RWPE2 (cell line): ENCODE measurements at regions not wholly inside any gene's neighbourhood (a gene's known extent, or its start where the extent isn't known, plus 50 kb on each side); places are given as distances from the start of the nearest gene placed in this dataset.

Source experiments
- ATAC-seq: fragments of 200-7000 bp; cut with Tn5 transposase; 3 replicates; pipeline ENCODE4 v1.9.1; 2021; ENCODE audit warnings: low read depth
- DNase-seq: peaks from one replicate; pipeline ENCODE4 v3.0.0-alpha.2; 2020; ENCODE audit warnings: low spot score
- H3K27ac ChIP-seq: fragments of 450-650 bp; 2 replicates; pipeline ENCODE4 v1.5.1; 2017; ENCODE audit warnings: mild to moderate bottlenecking; ENCODE audit not compliant: poor library complexity, severe bottlenecking
- H3K27me3 ChIP-seq: fragments of 250-450 bp; sonication (Bioruptor Pico); 2 replicates; pipeline ENCODE4 v1.5.1; 2021; ENCODE audit warnings: mild to moderate bottlenecking, moderate library complexity; ENCODE audit not compliant: insufficient read depth, poor library complexity, severe bottlenecking
- H3K36me3 ChIP-seq: fragments of 250-450 bp; sonication (Bioruptor Pico); 2 replicates; pipeline ENCODE4 v1.5.1; 2020; ENCODE audit warnings: low read depth, mild to moderate bottlenecking, moderate library complexity
- H3K4me1 ChIP-seq: fragments of 250-450 bp; sonication (Bioruptor Pico); 2 replicates; pipeline ENCODE4 v1.5.1; 2021; ENCODE audit warnings: mild to moderate bottlenecking, moderate library complexity; ENCODE audit not compliant: insufficient read depth, poor library complexity, severe bottlenecking
- H3K4me3 ChIP-seq: fragments of 250-450 bp; sonication (Bioruptor Pico); 2 replicates; pipeline ENCODE4 v1.5.1; 2021; ENCODE audit warnings: mild to moderate bottlenecking, moderate library complexity; ENCODE audit not compliant: severe bottlenecking
- H3K9me3 ChIP-seq: fragments of 250-450 bp; sonication (Bioruptor Pico); 2 replicates; pipeline ENCODE4 v1.5.1; 2021; ENCODE audit warnings: mild to moderate bottlenecking, moderate library complexity; ENCODE audit not compliant: severe bottlenecking
- CTCF ChIP-seq: fragments of 450-650 bp; IDR thresholded peaks from one replicate; pipeline ENCODE4 v1.5.1; 2017; ENCODE audit warnings: mild to moderate bottlenecking, moderate library complexity; ENCODE audit not compliant: poor library complexity, severe bottlenecking

DNA sequence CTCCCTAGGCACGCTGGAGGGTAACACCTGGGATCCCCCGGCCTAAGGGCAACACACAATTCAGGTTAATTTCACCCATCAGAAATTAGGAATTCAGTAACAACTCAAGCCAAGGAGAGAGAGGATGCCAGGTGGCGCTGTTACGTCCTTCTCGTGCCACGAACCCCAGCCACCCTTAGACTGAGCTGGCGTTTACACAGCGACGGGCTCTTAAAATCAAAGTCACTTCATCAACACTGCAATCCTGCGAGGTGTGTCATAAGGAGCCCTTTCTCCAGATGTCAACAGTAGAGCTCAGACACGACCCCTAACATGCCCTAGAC is 110.6 kb upstream of the TMEM132D start:
- ATAC-seq = peak; percentile 21; the same call in 1 of the 3 replicates
- DNase-seq = no peak

DNA sequence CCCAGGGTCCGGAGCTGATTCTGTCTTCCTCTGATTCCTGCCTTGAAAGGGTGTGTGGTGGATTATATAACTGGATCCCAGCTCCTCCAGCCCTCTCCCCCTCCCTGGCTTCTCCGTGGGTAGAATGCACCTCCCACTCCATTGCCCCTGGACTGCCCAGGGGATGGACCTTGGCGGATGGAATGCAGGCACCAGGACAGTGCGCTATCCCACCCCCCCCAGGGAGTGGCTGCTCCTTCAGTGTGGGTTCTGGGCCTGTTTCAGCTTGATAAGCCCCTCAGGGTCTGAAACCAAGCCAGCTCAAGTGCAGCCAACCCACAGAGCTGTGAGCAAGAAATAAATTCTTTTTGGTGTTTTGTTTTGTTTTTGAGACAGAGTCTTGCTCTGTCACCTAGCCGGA is 112.4 kb upstream of the TMEM132D start:
- H3K27me3 ChIP-seq = peaks cover 23% of the 10 kb centered on the region
- ATAC-seq = peak; percentile 35; the same call in 2 of the 3 replicates
- no peak for TF ChIP-seq CTCF
- H3K4me1 ChIP-seq = no peaks in the 10 kb centered on the region
- no peak overlapping the region for H3K4me3 ChIP-seq
- no peak for DNase-seq
- no peaks in the 10 kb centered on the region for H3K36me3 ChIP-seq
- no peaks in the 10 kb centered on the region for H3K9me3 ChIP-seq
- H3K27ac ChIP-seq = no peak overlapping the region

More for the DNA sequence above, 110.6 kb upstream of the TMEM132D start:
- Histone ChIP-seq H3K36me3 (no peaks in the 10 kb centered on the region), H3K9me3 (no peaks in the 10 kb centered on the region), H3K4me1 (no peaks in the 10 kb centered on the region), H3K27ac (no peak overlapping the region), H3K27me3 (peaks cover 23% of the 10 kb centered on the region), H3K4me3 (no peak overlapping the region)
- TF ChIP-seq CTCF = no peak

DNA sequence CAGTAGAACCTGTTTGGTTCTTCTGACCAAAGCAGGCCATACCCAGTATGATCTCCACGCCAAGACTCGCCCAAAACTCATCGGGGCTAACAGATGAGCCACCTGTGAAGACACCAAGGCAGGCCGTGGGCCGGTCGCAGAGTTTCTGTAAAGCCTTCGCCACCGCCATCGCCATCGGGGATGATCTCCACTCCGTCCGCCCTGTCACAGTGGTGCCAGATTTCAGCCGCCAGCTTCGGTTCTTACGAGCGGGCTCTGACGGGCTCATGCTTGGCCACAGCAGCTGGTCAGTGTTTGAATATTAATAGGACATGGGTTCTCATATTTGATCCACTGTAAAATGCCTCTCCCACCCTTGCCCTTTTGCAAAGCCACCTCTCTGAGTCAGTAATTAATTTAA is 113.2 kb upstream of the TMEM132D start:
- DNase-seq (no peak), ATAC-seq (no peak)
- no peaks in the 10 kb centered on the region for H3K9me3 ChIP-seq
- no peaks in the 10 kb centered on the region for H3K4me1 ChIP-seq
- no peak overlapping the region for H3K27ac ChIP-seq
- no peaks in the 10 kb centered on the region for H3K36me3 ChIP-seq
- TF ChIP-seq CTCF = no peak
- peaks cover 23% of the 10 kb centered on the region for H3K27me3 ChIP-seq
- no peak overlapping the region for H3K4me3 ChIP-seq

DNA sequence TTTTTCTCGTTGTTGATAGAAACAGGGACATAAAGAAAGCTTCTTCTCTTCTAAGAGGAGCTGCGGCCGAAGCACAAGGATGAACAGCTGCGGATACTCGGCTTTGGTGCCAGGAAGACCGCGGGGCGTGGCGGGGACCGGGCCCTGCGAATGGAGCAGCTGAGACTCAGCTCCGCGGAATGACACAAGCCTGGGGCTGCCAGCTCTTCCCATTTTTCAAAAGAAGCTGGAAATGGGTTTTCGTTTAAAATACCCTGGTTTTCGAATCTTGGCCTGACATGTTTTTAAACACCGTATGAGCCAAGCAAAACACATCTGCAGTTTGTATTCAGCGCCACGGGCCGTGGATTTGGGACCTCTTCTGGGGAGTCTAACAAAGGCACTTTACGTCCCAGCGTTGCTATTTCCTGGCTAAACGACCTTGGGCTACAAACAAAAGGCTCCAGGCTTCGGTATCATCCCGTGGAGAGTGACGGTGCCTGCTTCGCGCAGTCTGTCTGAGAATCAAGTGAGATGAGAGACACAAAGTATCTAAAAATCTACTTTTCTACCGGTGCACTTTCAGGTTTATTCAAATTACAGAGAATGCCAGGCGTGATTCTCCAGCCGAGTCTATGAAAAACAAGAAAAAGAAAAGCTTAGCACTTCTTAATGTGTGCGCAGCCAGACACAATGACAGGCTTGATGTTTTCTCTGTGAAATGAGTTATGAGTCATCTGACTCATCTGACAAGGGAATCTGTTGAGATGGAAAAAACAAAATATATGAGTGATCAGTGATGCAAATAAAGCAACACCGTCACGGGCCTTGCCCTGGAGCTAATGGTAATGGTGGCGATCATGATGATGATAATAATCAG is 114.0 kb upstream of the TMEM132D start:
- no peaks in the 10 kb centered on the region for H3K9me3 ChIP-seq
- DNase-seq = no peak
- no peak for TF ChIP-seq CTCF
- peaks cover 19% of the 10 kb centered on the region for H3K27me3 ChIP-seq
- H3K4me1 ChIP-seq = no peaks in the 10 kb centered on the region
- no peaks in the 10 kb centered on the region for H3K36me3 ChIP-seq
- no peak overlapping the region for H3K27ac ChIP-seq
- H3K4me3 ChIP-seq = no peak overlapping the region
- peak; percentile 44; the same call in 1 of the 3 replicates for ATAC-seq

GRCh38 chr12:130018614-130019013 is 114.8 kb upstream of the TMEM132D start:
- DNase-seq = no peak
- Histone ChIP-seq H3K27ac (no peak overlapping the region), H3K27me3 (peaks cover 11% of the 10 kb centered on the region), H3K9me3 (no peaks in the 10 kb centered on the region), H3K4me1 (no peaks in the 10 kb centered on the region), H3K4me3 (no peak overlapping the region), H3K36me3 (no peaks in the 10 kb centered on the region)
- ATAC-seq = no peak
- TF ChIP-seq CTCF = no peak
